D341Med (cell line): ENCODE measurements at regions not wholly inside any gene's neighbourhood (a gene's known extent, or its start where the extent isn't known, plus 50 kb on each side); places are given as distances from the start of the nearest gene placed in this dataset.
"Not testable (repeated sequence)": the region's sequence is repeated elsewhere in the genome, so short reads cannot be mapped to it uniquely, and the experiment has no call there.

ENCODE experiments used
- DNase-seq: peaks from one replicate; pipeline ENCODE4 v3.0.0; 2012; ENCODE audit warnings: low spot score

DNA sequence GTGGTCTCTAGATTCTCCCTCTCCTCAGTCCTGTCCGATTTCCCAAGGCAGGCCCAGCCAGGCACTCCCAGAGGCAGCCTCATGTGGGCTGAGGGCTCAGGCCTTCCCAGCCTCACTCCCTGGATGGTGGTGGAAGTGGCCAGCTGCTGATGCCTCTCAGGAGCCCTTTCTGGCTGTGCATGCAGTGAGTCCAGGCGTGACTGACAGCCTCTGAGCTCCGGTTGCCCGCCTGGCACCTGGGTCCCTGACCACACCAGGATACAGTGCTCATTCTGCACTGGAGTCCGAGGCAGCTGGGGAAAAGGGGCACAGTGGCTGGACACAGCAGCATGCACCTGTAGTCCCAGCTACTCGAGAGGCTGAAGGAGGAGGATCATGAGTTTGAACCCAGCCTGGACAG is 132.6 kb downstream of the CUL2 start:
- DNase-seq: no peak

DNA sequence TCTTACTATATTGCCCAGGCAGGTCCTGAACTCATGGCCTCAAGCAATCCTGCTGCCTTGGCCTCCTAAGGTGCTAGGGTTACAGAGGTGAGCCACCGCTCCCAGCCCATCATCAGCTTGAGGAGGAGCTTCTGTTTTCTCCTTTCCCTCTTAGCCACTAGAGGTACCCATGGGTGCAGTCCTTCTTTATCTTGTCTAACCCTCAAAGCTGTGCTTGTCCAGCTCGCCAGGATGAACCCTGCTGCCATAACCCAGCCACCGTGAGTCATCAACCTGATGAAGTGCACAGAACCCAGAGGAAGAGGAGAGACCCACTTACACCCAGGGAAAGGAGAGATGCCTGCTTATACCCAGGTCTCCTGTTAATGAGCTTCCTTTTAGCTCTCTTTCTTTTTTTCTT is 133.4 kb downstream of the CUL2 start:
- no peak for DNase-seq

DNA sequence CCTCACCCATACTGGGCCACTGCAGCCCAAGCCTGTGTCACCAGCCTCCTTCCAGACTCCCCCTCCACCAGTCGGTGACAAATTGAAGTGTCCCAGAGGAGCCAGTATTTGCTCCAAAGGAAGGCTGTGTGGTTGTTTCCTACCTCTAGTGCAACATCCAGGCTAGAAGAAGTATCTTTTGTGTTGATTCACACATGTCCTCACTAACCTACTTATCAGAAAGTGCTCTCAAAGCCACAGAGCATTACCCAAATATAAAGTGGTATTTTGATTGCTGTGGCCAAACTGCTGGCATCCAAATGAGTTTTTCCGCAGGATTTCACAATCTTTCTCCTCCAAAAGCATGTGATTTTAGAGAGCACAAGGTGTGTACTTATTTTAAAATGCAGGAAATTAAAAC is 134.8 kb downstream of the CUL2 start:
- no peak for DNase-seq

DNA sequence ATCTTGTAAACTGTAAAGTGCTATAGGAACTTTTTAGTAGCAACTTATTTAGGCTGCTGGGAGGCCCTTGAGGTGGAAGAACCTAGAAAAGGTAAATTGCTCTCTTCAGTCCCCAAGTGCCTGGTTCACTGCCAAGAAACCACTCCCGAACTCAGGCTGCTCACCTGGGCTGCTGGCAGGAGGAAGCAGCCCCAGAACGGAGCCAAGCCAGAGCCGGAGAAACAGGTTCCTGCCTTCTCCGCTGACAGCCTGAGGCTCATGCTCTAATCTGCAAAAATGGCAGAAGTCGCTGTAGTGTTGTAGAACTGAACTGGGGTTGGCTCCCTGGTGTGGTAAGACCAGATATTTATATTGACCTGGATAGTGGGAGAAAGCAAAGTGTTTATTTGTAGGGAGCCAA is 136.0 kb downstream of the CUL2 start:
- DNase-seq: no peak

DNA sequence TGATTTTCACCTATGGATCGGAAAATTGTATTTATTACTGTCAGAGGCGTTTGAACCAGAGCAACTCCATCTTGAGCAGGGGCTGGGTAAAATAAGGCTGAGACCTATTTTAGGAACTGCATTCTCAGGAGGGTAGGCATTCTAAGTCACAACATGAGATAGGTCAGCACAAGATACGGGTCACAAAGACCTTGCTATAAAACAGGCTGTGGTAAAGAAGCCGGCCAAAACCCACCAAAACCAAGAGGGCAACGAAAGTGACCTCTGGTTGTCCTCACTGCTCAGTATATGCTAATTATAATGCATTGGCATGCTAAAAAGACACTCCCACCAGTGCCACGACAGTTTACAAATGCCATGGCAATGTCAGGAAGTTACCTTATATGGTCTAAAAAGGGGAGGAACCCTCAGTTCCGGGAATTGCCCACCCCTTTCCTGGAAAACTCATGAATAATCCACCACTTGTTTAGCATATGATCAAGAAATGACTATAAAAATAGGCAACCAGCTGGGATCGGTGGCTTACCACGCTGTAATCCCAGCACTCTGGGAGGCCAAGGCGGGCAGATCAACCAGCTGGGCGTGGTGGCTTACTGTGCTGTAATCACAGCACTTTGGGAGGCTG is 136.3 kb upstream of the PARD3 start:
- DNase-seq: not testable (repeated sequence)

DNA sequence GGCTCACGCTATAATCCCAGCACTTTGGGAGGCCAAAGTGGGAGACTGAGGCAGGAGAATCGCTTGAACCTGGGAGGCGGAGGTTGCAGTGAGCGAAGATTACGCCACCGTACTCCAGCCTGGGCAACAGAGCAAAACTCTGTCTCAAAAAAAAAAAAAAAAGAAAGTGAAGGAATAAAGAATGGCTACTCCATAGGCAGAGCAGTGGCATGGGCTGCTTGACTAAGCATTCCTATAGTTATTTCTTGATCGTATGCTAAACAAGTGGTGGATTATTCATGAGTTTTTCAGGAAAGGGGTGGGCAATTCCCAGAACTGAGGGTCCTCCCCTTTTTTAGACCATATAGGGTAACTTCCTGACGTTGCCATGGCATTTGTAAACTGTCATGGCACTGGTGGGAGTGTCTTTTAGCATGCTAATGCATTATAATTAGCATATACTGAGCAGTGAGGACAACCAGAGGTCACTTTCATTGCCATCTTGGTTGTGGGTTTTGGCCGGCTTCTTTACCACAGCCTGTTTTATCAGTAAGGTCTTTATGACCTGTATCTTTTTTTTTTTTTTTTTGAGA is 130.9 kb upstream of the PARD3 start:
- DNase-seq: not testable (repeated sequence)

DNA sequence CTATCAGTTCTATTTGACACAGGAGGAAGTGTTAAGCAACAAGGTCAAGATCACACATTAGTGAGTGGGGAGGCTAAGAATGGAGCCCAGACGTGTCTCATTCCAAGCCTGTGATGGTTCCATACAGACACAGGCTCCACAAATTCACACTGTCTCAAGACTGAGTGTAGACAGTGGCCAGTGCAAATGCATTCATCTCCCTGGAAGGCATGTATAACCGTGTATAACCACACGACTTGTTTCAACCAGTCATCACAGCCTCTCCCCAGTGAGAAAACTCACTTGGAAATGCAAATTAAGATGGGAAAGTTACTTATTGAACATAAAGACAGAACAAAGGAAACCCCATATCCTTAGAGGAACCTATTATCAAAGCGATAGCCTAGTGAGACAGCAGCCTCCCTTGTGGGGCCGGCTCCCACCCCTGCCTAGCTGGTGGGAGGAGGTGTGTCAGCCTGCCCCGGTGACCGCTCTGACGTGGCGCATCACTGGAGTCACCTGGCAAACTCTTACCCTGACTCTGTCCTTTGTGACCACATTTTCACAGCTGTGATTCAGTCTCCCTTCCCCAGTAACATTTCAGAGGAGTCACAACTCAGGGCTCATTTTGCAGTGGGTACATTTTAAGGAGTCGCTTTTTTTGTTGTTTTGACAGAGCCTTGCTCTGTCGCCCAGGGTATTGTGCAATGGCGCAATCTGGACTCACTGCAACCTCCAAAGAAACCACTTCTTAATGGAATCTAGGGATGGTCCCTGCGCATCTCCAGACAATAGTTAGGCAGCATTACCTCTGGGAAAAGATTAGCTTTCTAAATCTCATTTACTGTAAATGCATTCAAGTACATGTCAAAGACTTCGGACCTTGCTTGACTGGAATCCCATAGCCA is 126.6 kb upstream of the PARD3 start:
- DNase-seq: no peak

DNA sequence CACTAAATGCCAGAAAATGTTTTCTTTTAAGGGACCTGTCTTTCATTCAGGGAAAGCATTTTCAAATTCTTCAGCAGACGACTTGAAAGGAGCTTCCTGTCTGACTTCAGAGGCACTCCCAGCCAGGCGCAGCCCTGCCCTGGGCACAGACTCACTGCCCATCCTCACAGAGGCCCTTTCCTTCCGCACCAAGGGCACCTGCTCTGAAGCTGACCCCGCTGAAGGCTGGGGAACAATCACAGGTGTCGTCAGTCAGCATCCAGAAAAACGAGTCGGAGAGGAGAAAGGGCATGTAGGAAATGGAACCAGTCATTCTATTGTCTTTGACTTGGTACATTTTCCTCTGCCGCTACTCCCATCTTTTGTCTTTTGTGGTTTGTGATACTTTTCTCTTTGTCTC is 125.3 kb upstream of the PARD3 start:
- DNase-seq: no peak

DNA sequence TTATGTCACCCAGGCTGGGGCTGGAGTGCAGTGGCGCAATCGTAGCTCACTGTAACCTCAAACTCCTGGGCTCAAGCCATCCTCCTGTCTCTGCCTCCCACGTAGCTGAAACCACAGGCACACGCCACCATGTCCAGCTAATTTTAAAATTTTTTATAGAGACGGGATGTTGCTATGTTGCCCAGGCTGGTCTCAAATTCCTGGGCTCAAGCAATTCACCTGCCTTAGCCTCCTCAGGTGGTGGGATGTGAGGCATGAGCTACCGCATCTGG is 123.2 kb upstream of the PARD3 start:
- DNase-seq: no peak

DNA sequence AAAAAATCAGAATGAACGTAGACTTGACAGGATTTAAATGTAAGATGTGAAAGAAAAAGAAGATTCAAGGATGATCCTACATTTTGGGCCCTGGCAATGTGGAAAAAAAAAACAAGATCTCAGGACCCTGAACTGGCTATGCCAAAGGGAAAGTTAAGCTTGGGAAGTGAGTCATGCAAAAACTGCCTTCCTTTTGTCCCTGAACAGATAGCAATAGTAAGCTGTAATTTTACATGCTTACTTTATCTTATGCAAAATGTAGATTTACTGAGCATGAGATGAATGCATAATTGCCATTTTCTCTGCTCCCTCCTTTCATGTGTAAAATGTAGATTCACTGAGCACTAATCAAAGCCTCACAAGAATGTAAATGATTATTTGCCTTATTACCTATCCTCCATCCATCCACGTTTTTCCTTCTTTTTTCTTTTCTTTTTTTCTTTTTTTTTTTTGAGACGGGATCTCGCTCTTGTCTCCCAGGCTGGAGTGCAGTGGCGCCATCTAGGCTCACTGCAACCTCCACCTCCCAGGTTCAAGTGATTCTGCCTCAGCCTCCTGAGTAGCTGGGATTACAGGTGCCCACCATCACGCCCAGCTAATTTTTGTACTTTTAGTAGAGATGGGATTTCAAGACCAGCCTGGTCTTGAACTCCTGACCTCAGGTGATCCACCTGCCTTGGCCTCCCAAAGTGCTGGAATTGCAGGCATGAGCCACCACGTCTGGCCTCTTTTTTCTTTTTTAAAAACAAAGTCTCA is 122.7 kb upstream of the PARD3 start:
- not testable (repeated sequence) for DNase-seq

DNA sequence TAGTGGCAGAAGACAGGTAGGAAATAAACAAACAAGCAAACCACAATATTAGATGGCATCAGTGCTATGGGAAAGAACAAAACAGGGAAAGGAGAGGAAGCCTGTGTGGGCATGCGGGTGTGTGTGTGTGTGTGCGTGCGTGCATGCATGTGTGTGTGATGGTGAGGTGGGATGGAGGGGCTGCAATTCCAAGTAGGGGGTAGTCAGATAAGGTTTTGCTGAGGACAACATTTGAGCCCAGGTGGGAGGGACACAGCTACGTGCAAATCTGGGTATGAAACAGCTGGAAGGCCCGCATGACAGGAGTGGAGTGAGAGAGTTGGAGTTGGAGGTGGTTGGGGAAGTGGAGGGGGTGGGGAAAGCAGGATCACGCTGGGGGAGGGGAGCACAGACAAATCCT is 121.0 kb upstream of the PARD3 start:
- no peak for DNase-seq

DNA sequence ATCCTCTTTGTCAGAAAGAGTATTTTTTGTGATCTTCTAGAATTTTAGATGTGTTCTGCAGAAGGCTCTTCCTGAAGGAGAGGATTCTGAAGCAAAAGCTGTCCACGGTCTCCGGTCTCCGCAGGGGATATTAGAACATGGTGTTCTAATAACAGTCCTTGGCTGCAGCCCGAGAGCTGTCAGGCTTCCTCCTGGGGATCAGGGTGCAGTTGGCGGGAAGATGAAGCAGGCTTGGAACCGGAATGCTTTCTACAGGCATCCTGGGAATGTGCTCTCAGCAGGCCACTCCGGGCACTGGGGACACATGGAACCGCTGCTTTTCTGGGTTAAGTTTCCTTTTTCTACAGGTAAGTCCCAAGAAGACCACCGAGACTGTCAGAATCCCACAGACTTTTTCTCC is 118.6 kb upstream of the PARD3 start:
- no peak for DNase-seq

DNA sequence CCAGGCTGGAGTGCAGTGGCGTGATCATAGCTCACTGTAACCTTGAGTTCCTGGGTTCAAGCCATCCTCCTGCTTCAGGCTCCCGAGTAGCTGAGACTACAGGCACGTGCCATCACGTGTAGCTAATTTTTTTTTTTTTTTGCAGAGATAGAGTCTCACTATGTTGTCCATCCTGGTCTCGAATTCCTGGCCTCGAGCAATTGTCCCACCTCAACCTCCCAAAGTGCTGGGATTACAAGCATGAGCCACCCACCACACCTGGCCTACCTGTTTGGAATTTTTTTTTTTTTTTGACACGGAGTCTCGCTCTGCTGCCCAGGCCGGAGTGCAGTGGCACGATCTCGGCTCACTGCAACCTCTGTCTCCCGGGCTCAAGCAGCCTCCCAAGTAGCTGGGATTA is 117.1 kb upstream of the PARD3 start:
- DNase-seq: no peak

DNA sequence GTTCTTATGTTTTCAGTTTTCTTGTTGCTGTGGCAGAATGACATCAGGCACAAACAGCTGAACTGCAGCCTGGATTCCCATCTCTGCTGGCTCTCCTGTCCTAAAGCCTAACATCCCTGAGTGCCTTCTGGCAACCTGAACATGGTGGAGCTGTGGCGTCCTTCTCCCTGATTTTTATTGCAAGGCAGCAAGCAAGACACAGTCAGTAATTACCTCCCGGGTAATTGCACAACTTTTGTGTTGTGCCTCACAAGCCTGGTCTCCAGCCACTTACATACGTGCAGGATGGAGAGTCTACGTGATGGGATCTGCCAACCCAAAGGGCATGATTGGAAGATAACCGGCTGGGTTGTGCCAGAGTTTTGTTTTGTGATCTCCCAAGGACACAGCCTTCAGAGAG is 116.1 kb upstream of the PARD3 start:
- no peak for DNase-seq

DNA sequence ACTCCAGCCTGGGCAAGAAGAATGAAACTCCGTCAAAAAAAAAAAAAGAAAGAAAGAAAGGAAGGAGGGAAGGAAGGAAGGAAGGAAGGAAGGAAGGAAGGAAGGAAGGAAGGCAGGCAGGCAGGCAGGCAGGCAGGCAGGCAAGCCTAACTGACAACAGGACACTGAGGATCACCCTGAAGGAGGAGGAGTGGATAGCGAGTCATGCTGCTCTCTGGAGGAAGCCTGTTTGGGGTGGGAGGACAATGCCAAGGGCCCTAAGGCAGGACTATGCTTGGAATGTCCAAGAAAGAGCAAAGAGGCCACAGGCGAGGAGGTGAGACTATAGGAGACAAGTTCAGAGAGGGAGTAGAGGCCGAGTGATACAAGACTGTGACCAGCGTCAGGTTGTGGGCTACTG is 107.0 kb upstream of the PARD3 start:
- DNase-seq: no peak

DNA sequence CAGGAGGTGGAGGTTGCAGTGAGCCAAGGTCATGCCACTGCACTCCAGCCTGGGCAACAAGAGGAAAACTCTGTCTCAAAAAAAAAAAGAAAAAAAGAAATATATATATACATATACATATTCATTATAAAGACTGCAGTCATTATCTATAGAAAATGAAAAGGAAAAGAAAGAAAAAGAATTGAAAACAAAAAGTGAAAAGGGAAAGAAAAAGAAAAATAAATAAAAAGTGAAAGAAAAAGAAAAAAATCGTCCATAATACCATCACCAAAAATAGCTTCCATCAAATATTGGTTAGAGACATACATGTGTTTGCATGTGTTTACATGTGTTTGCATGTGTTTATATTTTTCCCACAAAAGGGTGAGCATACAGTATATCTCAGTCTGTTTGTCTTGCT is 105.5 kb upstream of the PARD3 start:
- DNase-seq: no peak

DNA sequence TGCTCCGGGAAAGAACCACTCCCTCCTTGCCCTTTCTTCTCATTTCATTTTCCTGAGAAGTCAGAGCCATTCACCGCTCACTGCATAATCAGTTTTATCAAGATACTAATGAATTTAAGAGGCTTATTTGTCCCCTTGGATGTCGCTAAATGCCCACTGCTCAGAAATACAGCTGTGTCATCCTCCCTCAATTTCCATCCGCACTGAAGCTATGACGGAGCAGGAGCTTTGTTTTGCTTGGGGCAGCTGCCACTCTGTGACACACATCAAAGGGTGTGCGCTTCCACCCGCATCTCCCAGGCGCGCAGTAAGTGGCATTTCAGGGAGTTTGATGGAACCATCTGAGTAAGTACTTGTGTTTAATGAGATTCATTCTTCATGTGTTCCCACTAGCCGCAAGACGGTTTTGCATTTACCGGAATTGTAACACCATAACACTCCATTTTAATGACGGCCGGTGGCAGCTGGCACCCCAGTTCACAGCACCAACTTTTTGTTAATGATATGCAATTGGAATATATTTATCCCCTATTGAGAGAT is 103.8 kb upstream of the PARD3 start:
- DNase-seq: no peak

DNA sequence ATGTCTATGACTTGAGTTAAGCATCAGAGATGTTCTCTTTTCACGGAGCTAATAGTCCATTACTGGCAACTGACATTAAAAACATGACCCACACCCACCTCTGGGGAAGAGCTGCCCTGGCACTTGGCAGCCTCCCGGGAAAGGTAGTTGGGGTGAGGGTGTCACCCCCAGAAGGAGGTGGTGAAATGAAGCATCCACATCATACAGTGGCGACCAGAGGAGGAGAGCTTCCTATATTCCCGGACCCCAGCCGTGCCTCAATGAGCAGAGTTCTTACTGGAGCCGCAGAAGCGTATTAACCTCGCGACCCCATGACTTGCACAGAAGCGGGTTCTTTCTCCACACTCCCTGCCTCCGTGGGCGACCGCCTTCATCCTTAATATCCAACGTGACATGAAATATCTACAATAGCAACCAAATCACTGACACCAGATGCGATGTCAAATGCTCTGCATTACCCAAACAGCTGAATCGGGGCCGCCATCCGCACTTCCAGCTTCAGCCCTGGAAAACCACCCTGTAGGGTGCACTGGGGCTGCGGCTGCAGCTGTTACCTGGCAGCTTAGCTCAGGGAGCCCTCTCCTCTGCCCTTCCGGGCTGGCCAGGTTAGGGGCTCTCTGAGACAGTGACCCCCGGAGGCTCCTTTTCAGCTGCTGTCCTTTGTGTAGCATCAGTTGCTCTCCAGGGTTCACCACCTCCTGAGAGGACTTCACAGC is 103.1 kb upstream of the PARD3 start:
- no peak for DNase-seq

DNA sequence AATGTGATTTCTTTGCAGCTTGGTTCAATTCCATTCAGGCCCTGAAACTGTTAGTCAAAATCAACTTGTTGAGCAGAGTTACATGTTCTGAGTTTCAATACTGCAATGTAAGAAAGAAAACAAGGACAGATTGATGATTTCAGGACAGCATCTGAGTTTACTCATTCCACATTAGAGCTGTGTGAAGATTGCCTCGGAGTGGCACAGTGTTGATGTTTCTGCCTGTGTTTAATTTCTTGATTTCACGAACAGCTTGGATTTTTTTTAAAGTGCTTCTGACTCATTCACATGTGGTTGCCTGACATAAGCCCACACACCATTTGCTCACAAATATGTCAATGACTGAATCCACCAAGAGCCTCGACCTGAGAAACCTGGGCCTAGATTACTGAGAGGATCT is 101.2 kb upstream of the PARD3 start:
- DNase-seq: no peak

DNA sequence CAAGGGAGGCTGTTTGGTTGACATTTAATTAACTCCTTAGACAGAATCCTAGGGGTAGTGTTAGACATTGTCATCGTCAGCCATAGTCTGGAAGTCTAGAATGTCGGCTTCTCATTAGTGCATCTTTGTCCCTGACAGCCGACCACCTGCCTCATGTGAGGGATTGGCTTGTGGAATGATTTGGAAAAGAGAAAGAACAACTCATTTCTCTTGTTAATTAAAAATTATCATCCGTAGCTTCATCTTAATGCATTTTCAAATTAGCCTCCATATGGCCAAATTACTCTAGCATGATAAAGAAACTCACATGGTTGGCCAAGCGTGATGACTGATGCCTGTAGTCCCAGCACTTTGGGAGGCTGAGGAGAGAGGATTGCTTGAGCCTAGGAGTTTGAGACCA is 97.7 kb upstream of the PARD3 start:
- no peak for DNase-seq

DNA sequence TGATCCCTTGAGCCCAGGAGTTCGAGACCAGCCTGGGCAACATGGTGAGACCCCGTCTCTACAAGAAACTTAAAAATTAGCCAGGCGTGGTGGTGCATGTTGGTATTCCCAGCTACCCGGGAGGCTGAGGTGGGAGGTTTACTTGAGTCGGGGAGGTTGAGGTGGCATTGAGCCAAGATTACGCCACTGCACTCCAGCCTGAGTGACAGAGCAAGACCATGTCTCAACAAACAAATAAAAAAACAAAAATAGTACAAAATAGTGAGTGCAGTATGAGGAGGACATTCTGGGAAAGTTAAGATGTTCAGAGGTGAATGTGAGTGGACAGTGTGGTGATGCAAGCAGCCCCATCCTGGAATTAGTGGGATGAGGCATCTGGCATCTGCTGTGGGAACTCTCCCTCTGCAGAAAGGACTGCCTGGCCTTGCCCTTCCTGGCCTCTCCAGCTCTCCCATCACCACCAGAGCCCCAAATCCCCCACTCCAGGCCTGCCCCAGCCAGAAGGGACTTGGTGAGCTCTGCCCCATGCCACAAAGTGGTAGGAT is 96.6 kb upstream of the PARD3 start:
- no peak for DNase-seq

DNA sequence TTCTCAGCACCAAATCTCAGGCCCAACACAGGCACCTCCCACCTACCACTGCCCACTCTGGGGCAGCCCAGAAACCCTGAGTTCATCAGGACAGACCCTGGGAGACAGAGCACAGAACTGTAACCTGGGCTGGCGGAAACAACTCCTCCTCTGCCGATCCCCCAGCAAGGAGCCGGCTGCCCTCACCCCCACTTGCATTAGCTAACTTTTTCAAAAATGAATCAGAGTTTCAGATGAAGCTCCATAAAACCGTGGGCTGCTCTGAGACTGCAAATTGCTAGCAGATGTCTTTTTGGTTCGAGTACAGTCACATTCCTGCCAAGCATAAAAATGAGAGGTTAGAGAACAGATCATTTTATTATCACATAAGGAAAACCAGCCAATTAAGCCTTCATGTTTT is 93.4 kb upstream of the PARD3 start:
- no peak for DNase-seq
